Lower leg skin (tissue), 4 donors: ENCODE measurements at regions not wholly inside any gene's neighbourhood (a gene's known extent, or its start where the extent isn't known, plus 50 kb on each side); places are given as distances from the start of the nearest gene placed in this dataset.

Source experiments
- DNase-seq, 2 donors: peaks; one replicate each; pipeline ENCODE4 v3.0.0-alpha.2; 2019; ENCODE audit warnings: low spot score in 2 of 2
- H3K4me3 ChIP-seq: fragments of 200-600 bp; sonication (generic); 2 replicates; pipeline ENCODE4 v1.5.1; 2017; ENCODE audit warnings: mild to moderate bottlenecking, low read depth; ENCODE audit not compliant: poor library complexity, severe bottlenecking
- CTCF ChIP-seq, 3 donors: fragments of 450-650 bp; IDR thresholded peaks; one replicate each; pipeline ENCODE4 v1.5.1; 2016; ENCODE audit warnings: antibody characterized with exemption in 3 of 3, mild to moderate bottlenecking in 3 of 3, moderate library complexity in 2 of 3
- POLR2A ChIP-seq, 2 donors: fragments of 450-650 bp; IDR thresholded peaks; one replicate each; pipeline ENCODE4 v1.6.1; 2016 to 2017; ENCODE audit warnings: antibody characterized with exemption in 2 of 2, mild to moderate bottlenecking in 1 of 2, moderate library complexity in 1 of 2
- WGBS, 2 donors: methylation state at CpG; one replicate each; pipeline ENCODE4 v1.1.5; 2018; 5-methylcytosine and 5-hydroxymethylcytosine counted together
- intact Hi-C: fragments of 100-400 bp; cut with DNase I; formaldehyde crosslinking; loops from one replicate; pipeline ENCODE4 v1.15.0; 2023; ENCODE audit warnings: low total_unique reads

- WGBS, 2 donors, result 80 to 83% methylated on average over 6 of the region's 6 CpGs
- intact Hi-C loops, result no loop called here
- no peak for DNase-seq
These were observed 423.6 kb upstream of the TNP1 start for GRCh38 chr2:217283460-217283859.

GRCh38 chr2:217282531-217282930 lies 422.7 kb upstream of the TNP1 start:
- DNase-seq, result no peak
- WGBS, 2 donors, result 40 to 52% methylated on average over 2 of the region's 2 CpGs

More at GRCh38 chr2:217283460-217283859, 423.6 kb upstream of the TNP1 start:
- TF ChIP-seq POLR2A (IDR thresholded peaks at IDR 0.05), result no peak
- TF ChIP-seq CTCF (IDR thresholded peaks at IDR 0.05), result no peak
- no peak overlapping the region for H3K4me3 ChIP-seq

GRCh38 chr2:217279556-217279955 lies 419.7 kb upstream of the TNP1 start:
- TF ChIP-seq POLR2A (IDR thresholded peaks at IDR 0.05), result no peak
- no peak for TF ChIP-seq CTCF (IDR thresholded peaks at IDR 0.05)
- H3K4me3 ChIP-seq, result no peak overlapping the region
- intact Hi-C loops, result no loop called here
- DNase-seq, result peak in 1 of 2 donors; percentile 16

More at GRCh38 chr2:217282531-217282930, 422.7 kb upstream of the TNP1 start:
- H3K4me3 ChIP-seq, result no peak overlapping the region
- TF ChIP-seq CTCF (IDR thresholded peaks at IDR 0.05) (no peak), POLR2A (IDR thresholded peaks at IDR 0.05) (no peak)
- intact Hi-C loops, result no loop called here

- no peak for DNase-seq
- no peak for TF ChIP-seq CTCF (IDR thresholded peaks at IDR 0.05)
- no peak for TF ChIP-seq POLR2A (IDR thresholded peaks at IDR 0.05)
- no peak overlapping the region for H3K4me3 ChIP-seq
- intact Hi-C loops, result no loop called here
- WGBS, 2 donors, result 60 to 67% methylated on average over 3 of the region's 3 CpGs
These were observed 419.3 kb upstream of the TNP1 start for GRCh38 chr2:217279140-217279539.

GRCh38 chr2:217277646-217278398 lies 418.0 kb upstream of the TNP1 start:
- intact Hi-C loops, result no loop called here
- 72 to 73% methylated on average over 8 of the region's 8 CpGs for WGBS, 2 donors

More at GRCh38 chr2:217277646-217278398, 418.0 kb upstream of the TNP1 start:
- no peak for DNase-seq
- TF ChIP-seq POLR2A (IDR thresholded peaks at IDR 0.05) (no peak), CTCF (IDR thresholded peaks at IDR 0.05) (no peak)
- H3K4me3 ChIP-seq, result no peak overlapping the region
